Mesenchymal stem cell (in vitro differentiated cells and primary cell): ENCODE measurements at regions not wholly inside any gene's neighbourhood (a gene's known extent, or its start where the extent isn't known, plus 50 kb on each side); places are given as distances from the start of the nearest gene placed in this dataset.

ENCODE experiments used
- DNase-seq: peaks from one replicate; pipeline ENCODE4 v3.0.0-alpha.2; 2013
- H2AFZ ChIP-seq: one replicate; pipeline ENCODE4 v1.6.1; 2013; ENCODE audit warnings: low read depth, mild to moderate bottlenecking, control low read depth, inconsistent platforms, low read length, moderate library complexity
- H2AK5ac ChIP-seq: 2 replicates; pipeline ENCODE4 v1.6.1; 2013; ENCODE audit warnings: low read length, moderate library complexity, mild to moderate bottlenecking, inconsistent platforms; ENCODE audit not compliant: severe bottlenecking
- H2BK120ac ChIP-seq: one replicate; pipeline ENCODE4 v1.6.1; 2013; ENCODE audit warnings: low read depth, mild to moderate bottlenecking, inconsistent platforms, low read length, moderate library complexity
- H2BK12ac ChIP-seq, 2 experiments: one replicate each; pipeline ENCODE4 v1.6.1; 2013; ENCODE audit warnings: inconsistent platforms in 2 of 2, low read length in 2 of 2, mild to moderate bottlenecking in 2 of 2, moderate library complexity in 2 of 2, control low read depth in 1 of 2
- H2BK15ac ChIP-seq: one replicate; pipeline ENCODE4 v1.6.1; 2013; ENCODE audit warnings: mild to moderate bottlenecking, low read depth, inconsistent platforms; ENCODE audit not compliant: poor library complexity, severe bottlenecking
- H2BK5ac ChIP-seq: 2 replicates; pipeline ENCODE4 v1.6.1; 2013; ENCODE audit warnings: low read depth, mild to moderate bottlenecking, low read length, control low read depth, inconsistent platforms; ENCODE audit not compliant: poor library complexity, severe bottlenecking
- H3K14ac ChIP-seq, 2 experiments: one replicate each; pipeline ENCODE4 v1.6.1; 2013; ENCODE audit warnings: inconsistent platforms in 2 of 2, low read length in 2 of 2, control low read depth in 1 of 2, mild to moderate bottlenecking in 1 of 2, moderate library complexity in 1 of 2
- H3K18ac ChIP-seq, 2 experiments: one replicate each; pipeline ENCODE4 v1.6.1; 2013; ENCODE audit warnings: inconsistent platforms in 2 of 2, low read length in 2 of 2, control low read depth in 1 of 2, low read depth in 1 of 2, mild to moderate bottlenecking in 1 of 2
- H3K23ac ChIP-seq, 2 experiments: one replicate each; pipeline ENCODE4 v1.6.1; 2013; ENCODE audit warnings: inconsistent platforms in 2 of 2, low read length in 2 of 2, mild to moderate bottlenecking in 2 of 2, moderate library complexity in 2 of 2, control low read depth in 1 of 2
- H3K27ac ChIP-seq: 2 replicates; pipeline ENCODE4 v1.5.1; 2013; ENCODE audit warnings: mild to moderate bottlenecking, moderate library complexity, low read length, control low read depth, inconsistent platforms; ENCODE audit not compliant: poor library complexity, severe bottlenecking
- H3K27me3 ChIP-seq, 2 experiments: 2 replicates each; pipeline versions ENCODE4 v1.6.1 to v1.7.0; 2013; ENCODE audit warnings: low read length in 2 of 2, mild to moderate bottlenecking in 2 of 2, moderate library complexity in 2 of 2, control low read depth in 1 of 2, inconsistent platforms in 1 of 2; ENCODE audit not compliant: control insufficient read depth in 1 of 2, insufficient read depth in 1 of 2
- H3K36me3 ChIP-seq, 2 experiments: 2 replicates each; pipeline versions ENCODE4 v1.6.1 to v1.7.0; 2013; ENCODE audit warnings: low read length in 2 of 2, control low read depth in 1 of 2, inconsistent platforms in 1 of 2, low read depth in 1 of 2, mild to moderate bottlenecking in 1 of 2; ENCODE audit not compliant: insufficient read depth in 2 of 2, control insufficient read depth in 1 of 2
- H3K4ac ChIP-seq, 2 experiments: one replicate each; pipeline ENCODE4 v1.6.1; 2013; ENCODE audit warnings: inconsistent platforms in 2 of 2, low read length in 2 of 2, mild to moderate bottlenecking in 2 of 2, moderate library complexity in 2 of 2, control low read depth in 1 of 2, low read depth in 1 of 2
- H3K4me1 ChIP-seq: 2 replicates; pipeline ENCODE4 v1.6.1; 2013; ENCODE audit warnings: low read depth, low read length, control low read depth; ENCODE audit not compliant: control insufficient read depth, insufficient read depth
- H3K4me2 ChIP-seq: 2 replicates; pipeline ENCODE4 v1.6.1; 2013; ENCODE audit warnings: low read length, mild to moderate bottlenecking, inconsistent platforms; ENCODE audit not compliant: poor library complexity, severe bottlenecking
- H3K4me3 ChIP-seq, 2 experiments: 2 replicates each; pipeline versions ENCODE4 v1.5.1 to v1.7.0; 2013; ENCODE audit warnings: low read length in 2 of 2, mild to moderate bottlenecking in 2 of 2, control low read depth in 1 of 2, low read depth in 1 of 2; ENCODE audit not compliant: insufficient read depth in 1 of 2
- H3K79me1 ChIP-seq: replicated peaks from 2 replicates; pipeline ENCODE4 v1.6.1; 2013; ENCODE audit warnings: mild to moderate bottlenecking, control low read depth, low read length, inconsistent platforms; ENCODE audit not compliant: poor library complexity, severe bottlenecking
- H3K9ac ChIP-seq: 2 replicates; pipeline ENCODE4 v1.7.0; 2013; ENCODE audit warnings: mild to moderate bottlenecking, low read length, moderate library complexity
- H3K9me3 ChIP-seq: 2 replicates; pipeline ENCODE4 v1.7.0; 2013; ENCODE audit warnings: mild to moderate bottlenecking, low read length; ENCODE audit not compliant: control insufficient read depth
- H4K8ac ChIP-seq: one replicate; pipeline ENCODE4 v1.6.1; 2013; ENCODE audit warnings: inconsistent platforms, mild to moderate bottlenecking, low read length, moderate library complexity
- H4K91ac ChIP-seq: one replicate; pipeline ENCODE4 v1.6.1; 2013; ENCODE audit warnings: mild to moderate bottlenecking, low read length, inconsistent platforms
- WGBS: methylation state at CpG from one replicate; pipeline ENCODE4 v1.1.7; 2013; ENCODE audit warnings: mixed read lengths; 5-methylcytosine and 5-hydroxymethylcytosine counted together

DNA sequence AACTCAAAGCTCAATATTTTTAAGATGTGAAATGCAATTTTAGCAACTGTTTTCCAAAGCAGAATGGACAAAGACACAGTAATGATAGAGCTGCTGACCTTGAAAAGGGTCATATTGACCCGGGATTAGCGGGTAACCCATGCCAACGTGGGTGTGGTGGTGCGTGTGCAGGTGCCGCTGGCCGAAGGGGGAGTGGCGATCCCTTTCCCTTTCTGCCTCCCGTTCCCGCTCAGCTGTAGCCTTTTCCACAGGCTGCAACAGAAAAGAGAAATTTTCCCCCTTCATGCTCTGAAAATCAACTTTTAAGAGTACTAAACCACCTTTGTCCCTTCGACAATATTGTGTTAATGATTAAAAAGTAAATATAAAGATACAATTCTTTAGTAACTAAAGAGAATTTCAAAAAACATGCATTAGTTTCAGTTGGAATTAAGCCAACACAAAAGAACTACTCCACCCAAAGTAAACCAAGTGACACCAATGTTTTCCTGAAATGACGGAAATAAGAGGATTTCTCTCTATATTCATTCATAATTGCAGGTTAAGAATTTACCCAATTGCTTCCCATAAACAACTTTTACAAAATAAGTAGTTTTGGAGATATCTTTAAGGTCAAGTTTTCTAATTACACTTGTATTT lies 105.2 kb downstream of the ZNF608 start:
- H2BK120ac ChIP-seq: no peak overlapping the region
- no peak overlapping the region for H3K4me2 ChIP-seq
- H4K91ac ChIP-seq: no peak overlapping the region
- DNase-seq: no peak
- no peaks in the 10 kb centered on the region for H3K9me3 ChIP-seq
- H3K14ac ChIP-seq: no peak overlapping the region
- H2BK15ac ChIP-seq: no peak overlapping the region
- H2BK12ac ChIP-seq: peak overlapping the region in 1 of 2 experiments; percentile 79
- H3K23ac ChIP-seq: no peak overlapping the region
- H3K4me1 ChIP-seq: peaks cover 13% of the 10 kb centered on the region
- H2BK5ac ChIP-seq: no peak overlapping the region
- H3K36me3 ChIP-seq: peaks cover 15 to 16% of the 10 kb centered on the region in 2 experiments
- no peak overlapping the region for H2AFZ ChIP-seq
- H3K27me3 ChIP-seq: no peaks in the 10 kb centered on the region
- peaks cover 24% of the 10 kb centered on the region for H3K79me1 ChIP-seq
- H3K27ac ChIP-seq: no peak overlapping the region
- peak overlapping the region in 1 of 2 experiments; percentile 25 for H3K18ac ChIP-seq
- H3K4ac ChIP-seq: no peak overlapping the region
- no peak overlapping the region for H3K9ac ChIP-seq
- no peak overlapping the region for H2AK5ac ChIP-seq
- no peak overlapping the region for H3K4me3 ChIP-seq
- H4K8ac ChIP-seq: no peak overlapping the region
- WGBS: over 99% methylated on average over 7 of the region's 11 CpGs

DNA sequence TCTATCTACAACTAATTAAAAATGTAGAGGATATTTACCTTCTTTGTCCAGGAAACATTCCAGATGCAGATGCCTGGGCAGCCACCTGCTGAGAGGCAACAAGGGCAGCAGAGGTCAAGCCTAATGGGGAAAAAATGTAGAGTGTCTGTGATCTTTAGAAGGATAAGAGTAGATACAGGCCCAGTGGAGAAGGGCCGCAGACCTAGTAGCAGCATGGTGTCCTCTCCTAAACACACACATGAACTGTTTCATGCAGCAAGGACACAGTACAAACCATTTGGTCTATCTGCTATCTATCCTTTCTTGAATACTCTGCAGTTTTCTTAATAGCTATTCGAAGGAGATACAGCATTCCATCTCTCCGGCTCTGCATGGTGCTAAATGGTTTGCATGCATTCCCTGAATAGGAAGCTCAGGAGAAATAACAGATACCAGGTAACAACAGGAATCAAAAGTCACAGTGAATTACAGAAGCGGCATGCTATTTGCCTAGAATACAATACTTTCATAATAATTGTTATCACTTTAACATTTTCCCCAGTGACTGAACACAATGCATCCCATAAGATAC lies 107.3 kb downstream of the ZNF608 start:
- Histone ChIP-seq H3K27me3 (no peaks in the 10 kb centered on the region), H3K36me3 (peaks cover 11 to 16% of the 10 kb centered on the region in 2 experiments), H3K9me3 (no peaks in the 10 kb centered on the region), H2AK5ac (no peak overlapping the region), H3K4me3 (no peak overlapping the region), H4K8ac (no peak overlapping the region), H3K4me1 (peaks cover 8% of the 10 kb centered on the region), H4K91ac (peak overlapping the region; percentile 82), H2BK5ac (no peak overlapping the region), H2BK15ac (no peak overlapping the region), H3K14ac (no peak overlapping the region), H2BK12ac (no peak overlapping the region), H3K9ac (no peak overlapping the region), H3K79me1 (peaks cover 20% of the 10 kb centered on the region), H3K23ac (no peak overlapping the region), H3K18ac (peak overlapping the region in 1 of 2 experiments; percentile 30), H2BK120ac (no peak overlapping the region), H2AFZ (no peak overlapping the region), H3K27ac (peak overlapping the region; percentile 3), H3K4me2 (no peak overlapping the region), H3K4ac (no peak overlapping the region)
- 69% methylated on average over 4 of the region's 4 CpGs for WGBS
- no peak for DNase-seq

DNA sequence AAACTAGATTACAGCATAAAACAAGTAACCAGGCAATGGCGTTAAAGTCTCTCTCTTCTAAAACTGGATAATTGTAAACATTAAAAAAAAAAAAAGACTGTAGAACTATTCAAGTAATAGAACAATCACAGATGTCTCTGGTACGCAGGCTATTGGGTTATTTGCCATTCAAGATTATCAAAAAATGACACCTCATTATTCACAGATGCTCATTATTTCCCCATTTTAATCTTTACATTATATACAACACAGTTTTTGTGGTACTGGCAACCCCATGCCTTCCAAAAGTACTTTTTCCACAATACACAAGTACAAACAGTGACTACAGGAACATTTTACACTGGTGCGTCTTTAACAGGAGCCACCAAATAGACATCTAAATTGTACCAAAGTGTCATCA lies 109.4 kb downstream of the ZNF608 start:
- Histone ChIP-seq H3K14ac (no peak overlapping the region), H3K4me3 (no peak overlapping the region), H2BK120ac (no peak overlapping the region), H2BK5ac (no peak overlapping the region), H3K9me3 (no peaks in the 10 kb centered on the region), H2BK12ac (no peak overlapping the region), H3K36me3 (peaks cover 8 to 12% of the 10 kb centered on the region in 2 experiments), H3K4me2 (no peak overlapping the region), H3K23ac (no peak overlapping the region), H2BK15ac (no peak overlapping the region), H3K9ac (no peak overlapping the region), H3K27me3 (no peaks in the 10 kb centered on the region), H2AK5ac (no peak overlapping the region), H3K4me1 (peaks cover 7% of the 10 kb centered on the region), H4K91ac (no peak overlapping the region), H2AFZ (no peak overlapping the region), H3K79me1 (peaks cover 12% of the 10 kb centered on the region), H4K8ac (no peak overlapping the region), H3K27ac (no peak overlapping the region), H3K4ac (no peak overlapping the region), H3K18ac (no peak overlapping the region)
- WGBS: 100% methylated on average over 1 of the region's 3 CpGs
- no peak for DNase-seq

DNA sequence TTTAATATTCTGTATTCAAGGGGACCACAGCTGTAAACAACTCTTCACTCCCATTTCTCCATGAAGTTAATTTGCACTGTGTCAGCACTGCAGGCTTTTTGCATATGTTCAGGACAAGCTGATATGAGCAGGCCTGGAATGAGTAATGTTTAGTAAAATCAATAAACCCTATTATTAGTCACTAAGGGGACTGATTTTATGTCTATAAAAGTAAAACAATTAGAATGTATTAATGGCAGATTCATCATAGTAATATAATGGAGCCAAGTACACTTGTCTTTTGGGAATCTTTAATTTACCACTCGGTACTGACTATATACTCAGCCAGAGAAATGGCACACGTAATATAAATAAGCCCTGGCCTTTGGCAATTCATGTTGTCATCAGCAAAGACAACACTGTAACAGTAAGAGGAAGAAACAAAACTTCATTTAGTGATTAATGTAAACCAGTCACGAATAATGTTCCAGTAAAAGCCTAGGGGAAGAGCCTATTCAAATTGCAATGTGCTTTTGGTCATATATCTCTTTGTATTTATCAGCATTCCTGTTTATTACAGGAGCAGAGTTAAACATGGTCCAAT lies 111.6 kb downstream of the ZNF608 start:
- peak overlapping the region; percentile 66 for H2BK120ac ChIP-seq
- no peak overlapping the region for H2BK12ac ChIP-seq
- H3K14ac ChIP-seq: no peak overlapping the region
- no peak overlapping the region for H3K4ac ChIP-seq
- no peak overlapping the region for H3K4me3 ChIP-seq
- no peak overlapping the region for H2BK15ac ChIP-seq
- peaks cover 8% of the 10 kb centered on the region for H3K4me1 ChIP-seq
- no peak overlapping the region for H4K8ac ChIP-seq
- H3K9me3 ChIP-seq: no peaks in the 10 kb centered on the region
- WGBS: 5% methylated on average over 2 of the region's 3 CpGs
- H3K27ac ChIP-seq: peak overlapping the region; percentile 30
- H3K23ac ChIP-seq: no peak overlapping the region
- no peak overlapping the region for H3K4me2 ChIP-seq
- no peak overlapping the region for H3K18ac ChIP-seq
- H3K36me3 ChIP-seq: peaks cover 0 to 5% of the 10 kb centered on the region in 2 experiments
- peak; percentile 97 for DNase-seq
- H2AK5ac ChIP-seq: no peak overlapping the region
- H2BK5ac ChIP-seq: no peak overlapping the region
- no peak overlapping the region for H2AFZ ChIP-seq
- H4K91ac ChIP-seq: no peak overlapping the region
- H3K9ac ChIP-seq: peak overlapping the region; percentile 30
- no peaks in the 10 kb centered on the region for H3K27me3 ChIP-seq
- H3K79me1 ChIP-seq: peaks cover 6% of the 10 kb centered on the region
